ENCODE measurements at regions not wholly inside any gene's neighbourhood (a gene's known extent, or its start where the extent isn't known, plus 50 kb on each side); places are given as distances from the start of the nearest gene placed in this dataset.

- Histone ChIP-seq H3K9me3 (no peaks in the 10 kb centered on the region), H3K4me1 (peaks cover 5% of the 10 kb centered on the region), H3K27ac (no peak overlapping the region), H3K36me3 (ENCODE audit: insufficient read depth in 1 of 2, low read depth in 1 of 2) (no peaks in the 10 kb centered on the region), H3K4me3 (no peak overlapping the region), H3K27me3 (ENCODE audit: insufficient read depth in 3 of 3, low read length in 2 of 3) (no peaks in the 10 kb centered on the region)
- no peak for TF ChIP-seq CTCF (IDR thresholded peaks at IDR 0.05)
- ATAC-seq: no peak
- DNase-seq: no peak
- intact Hi-C loops (cut with DNase I): no loop called here
- WGBS, 3 donors: 78 to 91% (median 80%) methylated on average over 7 of the region's 7 CpGs
Observed at GRCh38 chr2:174664084-174664759, 66.6 kb upstream of the WIPF1 start.

- Histone ChIP-seq H3K27ac (no peak overlapping the region), H3K27me3 (ENCODE audit: insufficient read depth in 3 of 3, low read length in 2 of 3) (no peaks in the 10 kb centered on the region), H3K9me3 (no peaks in the 10 kb centered on the region), H3K36me3 (ENCODE audit: insufficient read depth in 1 of 2, low read depth in 1 of 2) (no peaks in the 10 kb centered on the region), H3K4me1 (peaks cover 5% of the 10 kb centered on the region), H3K4me3 (no peak overlapping the region)
- intact Hi-C loops (cut with DNase I): no loop called here
- 73 to 78% (median 74%) methylated on average over 7 of the region's 7 CpGs for WGBS, 3 donors
- DNase-seq: no peak
- no peak for TF ChIP-seq CTCF (IDR thresholded peaks at IDR 0.05)
- ATAC-seq: no peak
Observed at GRCh38 chr2:174663550-174663949, 65.9 kb upstream of the WIPF1 start.

- H3K4me3 ChIP-seq: no peak overlapping the region
Observed at GRCh38 chr2:174662859-174663258, 65.3 kb upstream of the WIPF1 start.

GRCh38 chr2:174662459-174662858 lies 64.9 kb upstream of the WIPF1 start:
- H3K27me3 ChIP-seq (ENCODE audit: insufficient read depth in 3 of 3, low read length in 2 of 3): no peaks in the 10 kb centered on the region
- 64 to 67% (median 65%) methylated on average over 3 of the region's 3 CpGs for WGBS, 3 donors
- no peak overlapping the region for H3K4me3 ChIP-seq
- TF ChIP-seq CTCF (IDR thresholded peaks at IDR 0.05): no peak
- H3K4me1 ChIP-seq: peaks cover 2% of the 10 kb centered on the region
- DNase-seq (no peak), ATAC-seq (no peak)
- no peaks in the 10 kb centered on the region for H3K36me3 ChIP-seq (ENCODE audit: insufficient read depth in 1 of 2, low read depth in 1 of 2)
- intact Hi-C loops (cut with DNase I): no loop called here
- H3K27ac ChIP-seq: no peak overlapping the region
- no peaks in the 10 kb centered on the region for H3K9me3 ChIP-seq

More at GRCh38 chr2:174662859-174663258, 65.3 kb upstream of the WIPF1 start:
- no peak for DNase-seq
- no peak overlapping the region for H3K27ac ChIP-seq
- TF ChIP-seq CTCF (IDR thresholded peaks at IDR 0.05): no peak
- no peaks in the 10 kb centered on the region for H3K9me3 ChIP-seq
- WGBS, 3 donors: 73 to 82% (median 79%) methylated on average over 3 of the region's 3 CpGs
- intact Hi-C loops (cut with DNase I): no loop called here
- ATAC-seq: no peak
- H3K4me1 ChIP-seq: peaks cover 5% of the 10 kb centered on the region
- no peaks in the 10 kb centered on the region for H3K27me3 ChIP-seq (ENCODE audit: insufficient read depth in 3 of 3, low read length in 2 of 3)
- no peaks in the 10 kb centered on the region for H3K36me3 ChIP-seq (ENCODE audit: insufficient read depth in 1 of 2, low read depth in 1 of 2)

All from psoas muscle (tissue), 7 donors.